HepG2 (cell line): ENCODE measurements at regions not wholly inside any gene's neighbourhood (a gene's known extent, or its start where the extent isn't known, plus 50 kb on each side); places are given as distances from the start of the nearest gene placed in this dataset.

Source experiments
- ATAC-seq: fragments of 200-7000 bp; cut with Tn5 transposase; 3 replicates; pipeline ENCODE4 v1.9.1; 2020; ENCODE audit warnings: mild to moderate bottlenecking, moderate library complexity
- BruUV-seq: library from RNA; stranded (reverse); fragments of 400-500 nt; replicated peaks from 2 replicates; lab custom pipeline; 2021; lab: Mats Ljungman, UMichigan
- CTCF ChIA-PET: fragments of 300-600 bp; formaldehyde crosslinking; extraction: SDS; loops from one replicate; lab custom pipeline; 2021; ENCODE audit warnings: low total read pairs, inconsistent platforms, low intra/inter-chr PET ratio; lab: Yijun Ruan, JAX
- POLR2A ChIA-PET: fragments of 350-600 bp; sonication (Branson Sonifier 250); formaldehyde crosslinking; loops from one replicate; lab custom pipeline; 2020; ENCODE audit warnings: antibody characterized with exemption, inconsistent platforms; lab: Yijun Ruan, JAX
- DNase-seq: peaks from one replicate; pipeline ENCODE4 v3.0.0-alpha.2; 2015; ENCODE audit warnings: low spot score
- FAIRE-seq: peaks from 3 replicates; lab custom pipeline; 2011; peaks lifted over from hg19 to GRCh38; lab: Jason Lieb, UNC
- H2AFZ ChIP-seq: one replicate; pipeline ENCODE4 v1.6.1; 2011; ENCODE audit warnings: low read length, inconsistent platforms
- H3K27ac ChIP-seq: fragments of 300-600 bp; 3 replicates; pipeline ENCODE4 v1.8.0; 2011; ENCODE audit warnings: mixed run types, mild to moderate bottlenecking, mixed read lengths, low read length, inconsistent platforms; ENCODE audit not compliant: insufficient read depth; ENCODE audit errors: extremely low read length
- H3K27me3 ChIP-seq, 2 experiments: fragments of 200-600 bp in 1 of 2; 2 replicates in 1 of 2; 3 replicates in 1 of 2; pipeline versions ENCODE4 v1.6.0 to v1.8.0; 2011; ENCODE audit warnings: low read length in 2 of 2, mild to moderate bottlenecking in 2 of 2, moderate library complexity in 2 of 2, inconsistent platforms in 1 of 2; ENCODE audit not compliant: insufficient read depth in 2 of 2, control insufficient read depth in 1 of 2
- H3K36me3 ChIP-seq, 2 experiments: fragments of 200-600 bp in 1 of 2; replicated peaks in 1 of 2; 2 replicates in 1 of 2; 3 replicates in 1 of 2; pipeline versions ENCODE4 v1.5.1 to v1.8.0; 2011; ENCODE audit warnings: low read length in 2 of 2, inconsistent platforms in 1 of 2; ENCODE audit not compliant: insufficient read depth in 2 of 2, control insufficient read depth in 1 of 2
- H3K4me1 ChIP-seq: 2 replicates; pipeline ENCODE4 v1.5.1; 2012; ENCODE audit warnings: low read length, inconsistent platforms; ENCODE audit not compliant: insufficient read depth
- H3K4me2 ChIP-seq: 2 replicates; pipeline ENCODE4 v1.6.0; 2011; ENCODE audit warnings: low read depth, low read length, inconsistent platforms
- H3K4me3 ChIP-seq, 3 experiments: fragments of 200-600 bp in 1 of 3; sonication (generic), shearing (Covaris generic) in 1 of 3; replicated peaks in 1 of 3; 2 replicates each; pipeline ENCODE4 v1.5.1; 2011 to 2016; ENCODE audit warnings: low read length in 3 of 3, inconsistent platforms in 2 of 3, low read depth in 2 of 3, mild to moderate bottlenecking in 2 of 3, control low read depth in 1 of 3, mixed read lengths in 1 of 3; ENCODE audit not compliant: insufficient read depth in 1 of 3
- H3K79me2 ChIP-seq: one replicate; pipeline ENCODE4 v1.6.1; 2011; ENCODE audit warnings: low read length, inconsistent platforms; ENCODE audit not compliant: insufficient read depth
- H3K9ac ChIP-seq: 2 replicates; pipeline ENCODE4 v1.6.0; 2011; ENCODE audit warnings: mild to moderate bottlenecking, low read depth, low read length, inconsistent platforms; ENCODE audit not compliant: insufficient read depth
- H3K9me3 ChIP-seq: 2 replicates; pipeline ENCODE4 v1.5.1; 2012; ENCODE audit warnings: mild to moderate bottlenecking, low read length
- H4K20me1 ChIP-seq: 2 replicates; pipeline ENCODE4 v1.6.0; 2011; ENCODE audit warnings: inconsistent platforms, mild to moderate bottlenecking, low read length, moderate library complexity; ENCODE audit not compliant: insufficient read depth
- CREB1 ChIP-seq, 2 experiments: fragments of 450-650 bp in 1 of 2; IDR thresholded peaks; 2 replicates each; pipeline ENCODE4 v1.6.1; 2016 to 2017; ENCODE audit warnings: control low read depth in 1 of 2, mild to moderate bottlenecking in 1 of 2, missing compliant biosample characterization in 1 of 2, missing genetic modification characterization in 1 of 2
- GTF2F1 ChIP-seq: fragments of 150-350 bp; IDR thresholded peaks from 2 replicates; pipeline ENCODE4 v1.6.1; 2014; ENCODE audit warnings: low read length
- KAT2B ChIP-seq: fragments of 150-350 bp; IDR thresholded peaks from 2 replicates; pipeline ENCODE4 v1.6.1; 2014; ENCODE audit warnings: low read depth, low read length, borderline replicate concordance
- PAF1 ChIP-seq: IDR thresholded peaks from 2 replicates; pipeline ENCODE4 v1.6.1; 2016; ENCODE audit warnings: missing genetic modification reagents, missing compliant biosample characterization
- WGBS: methylation state at CpG from one replicate; pipeline ENCODE4 v1.1.6; 2017; ENCODE audit warnings: low lambda C conversion rate; 5-methylcytosine and 5-hydroxymethylcytosine counted together
- in situ Hi-C: cut with HindIII; loops from 2 replicates; pipeline ENCODE4 v1.10.0; 2017; ENCODE audit warnings: low pct_unique_long_range_greater_than_20kb; ENCODE audit not compliant: extremely low pct_ligation_motif_present
- intact Hi-C: fragments of 100-400 bp; cut with micrococcal nuclease; formaldehyde crosslinking; loops from one replicate; pipeline ENCODE4 v1.10.0; 2022; ENCODE audit not compliant: unreplicated experiment
- TF ChIP-seq, protein P1 (sequence below): sonication (generic); formaldehyde crosslinking; IDR thresholded peaks from 2 replicates; pipeline ENCODE4 v1.4.0; 2020; ENCODE audit warnings: missing genetic modification reagents
- TF ChIP-seq, protein P2 (sequence below): sonication (generic); formaldehyde crosslinking; IDR thresholded peaks from 2 replicates; pipeline ENCODE4 v1.5.1; 2020; ENCODE audit warnings: mild to moderate bottlenecking, missing genetic modification reagents

DNA sequence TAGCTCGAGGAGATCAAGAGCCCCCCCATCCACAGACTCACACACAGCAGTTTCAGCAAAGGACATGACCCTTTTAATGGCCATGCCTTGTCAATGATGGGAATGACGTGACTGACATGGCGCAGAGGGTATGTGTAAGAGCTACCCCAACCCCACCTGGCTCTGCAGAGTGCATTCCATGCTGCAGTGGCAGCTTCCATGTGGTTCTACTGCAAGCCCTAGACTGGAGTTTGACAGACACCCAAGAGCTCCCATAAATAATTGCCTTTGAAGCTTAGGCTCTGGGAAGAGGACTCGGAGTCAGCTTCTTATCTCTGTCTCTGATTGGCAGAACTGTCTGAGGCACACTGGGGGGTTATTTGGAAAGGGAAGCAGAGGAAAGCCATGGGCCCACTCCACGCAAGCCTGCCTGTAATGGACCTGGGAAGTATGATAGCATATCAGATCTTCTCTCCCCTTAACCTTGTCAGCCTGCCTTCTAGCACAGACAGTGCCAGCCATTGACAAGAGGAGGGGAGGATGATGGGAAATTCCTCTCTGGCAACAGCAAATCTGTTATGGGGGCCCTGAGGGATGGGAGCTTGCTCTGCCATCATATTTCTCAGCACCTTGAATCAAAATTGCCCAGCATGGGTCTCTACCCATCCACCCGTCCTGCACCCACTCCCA lies 478.5 kb upstream of the PODXL start:
- no peak for FAIRE-seq
- CTCF ChIA-PET = no interaction called here
- BruUV-seq = no TSS peak

More for the DNA sequence above, 478.5 kb upstream of the PODXL start:
- WGBS = 23% methylated on average over 1 of the region's 6 CpGs
- no peaks in the 10 kb centered on the region for H3K4me1 ChIP-seq
- H3K36me3 ChIP-seq = no peaks in the 10 kb centered on the region
- no peak for DNase-seq
- in situ Hi-C loops (no loop called here), intact Hi-C loops (no loop called here)
- ATAC-seq = no peak
- no peaks in the 10 kb centered on the region for H3K79me2 ChIP-seq
- no peaks in the 10 kb centered on the region for H4K20me1 ChIP-seq
- no peaks in the 10 kb centered on the region for H3K9me3 ChIP-seq
- H2AFZ ChIP-seq = no peak overlapping the region
- H3K27me3 ChIP-seq = no peaks in the 10 kb centered on the region
- no peak overlapping the region for H3K4me3 ChIP-seq
- no peak overlapping the region for H3K9ac ChIP-seq
- no peak overlapping the region for H3K27ac ChIP-seq
- POLR2A ChIA-PET = no interaction called here
- TF ChIP-seq CREB1 (IDR thresholded peaks at IDR 0.05) = peak; percentile 23; the same call in 1 of the 2 replicates
- no peak for TF ChIP-seq CREB1 (CRISPR knock-in tag; IDR thresholded peaks at IDR 0.05)
- TF ChIP-seq, protein P1, sequence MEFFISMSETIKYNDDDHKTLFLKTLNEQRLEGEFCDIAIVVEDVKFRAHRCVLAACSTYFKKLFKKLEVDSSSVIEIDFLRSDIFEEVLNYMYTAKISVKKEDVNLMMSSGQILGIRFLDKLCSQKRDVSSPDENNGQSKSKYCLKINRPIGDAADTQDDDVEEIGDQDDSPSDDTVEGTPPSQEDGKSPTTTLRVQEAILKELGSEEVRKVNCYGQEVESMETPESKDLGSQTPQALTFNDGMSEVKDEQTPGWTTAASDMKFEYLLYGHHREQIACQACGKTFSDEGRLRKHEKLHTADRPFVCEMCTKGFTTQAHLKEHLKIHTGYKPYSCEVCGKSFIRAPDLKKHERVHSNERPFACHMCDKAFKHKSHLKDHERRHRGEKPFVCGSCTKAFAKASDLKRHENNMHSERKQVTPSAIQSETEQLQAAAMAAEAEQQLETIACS = no peak
- TF ChIP-seq, protein P2, sequence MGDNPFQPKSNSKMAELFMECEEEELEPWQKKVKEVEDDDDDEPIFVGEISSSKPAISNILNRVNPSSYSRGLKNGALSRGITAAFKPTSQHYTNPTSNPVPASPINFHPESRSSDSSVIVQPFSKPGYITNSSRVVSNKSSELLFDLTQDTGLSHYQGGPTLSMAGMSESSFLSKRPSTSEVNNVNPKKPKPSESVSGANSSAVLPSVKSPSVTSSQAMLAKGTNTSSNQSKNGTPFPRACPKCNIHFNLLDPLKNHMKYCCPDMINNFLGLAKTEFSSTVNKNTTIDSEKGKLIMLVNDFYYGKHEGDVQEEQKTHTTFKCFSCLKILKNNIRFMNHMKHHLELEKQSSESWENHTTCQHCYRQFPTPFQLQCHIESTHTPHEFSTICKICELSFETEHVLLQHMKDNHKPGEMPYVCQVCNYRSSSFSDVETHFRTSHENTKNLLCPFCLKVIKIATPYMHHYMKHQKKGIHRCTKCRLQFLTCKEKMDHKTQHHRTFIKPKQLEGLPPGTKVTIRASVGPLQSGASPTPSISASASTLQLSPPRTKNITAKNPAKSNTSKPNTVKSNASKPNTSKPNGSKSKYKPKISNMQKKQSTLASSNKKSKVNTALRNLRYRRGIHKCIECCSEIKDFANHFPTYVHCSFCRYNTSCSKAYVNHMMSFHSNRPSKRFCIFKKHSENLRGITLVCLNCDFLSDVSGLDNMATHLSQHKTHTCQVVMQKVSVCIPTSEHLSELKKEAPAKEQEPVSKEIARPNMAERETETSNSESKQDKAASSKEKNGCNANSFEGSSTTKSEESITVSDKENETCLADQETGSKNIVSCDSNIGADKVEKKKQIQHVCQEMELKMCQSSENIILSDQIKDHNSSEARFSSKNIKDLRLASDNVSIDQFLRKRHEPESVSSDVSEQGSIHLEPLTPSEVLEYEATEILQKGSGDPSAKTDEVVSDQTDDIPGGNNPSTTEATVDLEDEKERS (CRISPR knock-in tag) = no peak
- no peak for TF ChIP-seq GTF2F1
- TF ChIP-seq PAF1 (CRISPR knock-in tag) = no peak
- no peak for TF ChIP-seq KAT2B
- H3K4me2 ChIP-seq = no peak overlapping the region
